ENCODE measurements at regions not wholly inside any gene's neighbourhood (a gene's known extent, or its start where the extent isn't known, plus 50 kb on each side); places are given as distances from the start of the nearest gene placed in this dataset.

- TF ChIP-seq POLR2A (IDR thresholded peaks at IDR 0.05): no peak
- no peak for TF ChIP-seq POLR2AphosphoS5 (IDR thresholded peaks at IDR 0.05)
- no peak for TF ChIP-seq CTCF (IDR thresholded peaks at IDR 0.05)
These were observed 325.6 kb downstream of the DEPDC1B start for GRCh38 chr5:60374409-60374808.

Measured in suprapubic skin (tissue), 4 donors.